ENCODE measurements at regions not wholly inside any gene's neighbourhood (a gene's known extent, or its start where the extent isn't known, plus 50 kb on each side); places are given as distances from the start of the nearest gene placed in this dataset.
"Not testable (repeated sequence)": the region's sequence is repeated elsewhere in the genome, so short reads cannot be mapped to it uniquely, and the experiment has no call there.

DNA sequence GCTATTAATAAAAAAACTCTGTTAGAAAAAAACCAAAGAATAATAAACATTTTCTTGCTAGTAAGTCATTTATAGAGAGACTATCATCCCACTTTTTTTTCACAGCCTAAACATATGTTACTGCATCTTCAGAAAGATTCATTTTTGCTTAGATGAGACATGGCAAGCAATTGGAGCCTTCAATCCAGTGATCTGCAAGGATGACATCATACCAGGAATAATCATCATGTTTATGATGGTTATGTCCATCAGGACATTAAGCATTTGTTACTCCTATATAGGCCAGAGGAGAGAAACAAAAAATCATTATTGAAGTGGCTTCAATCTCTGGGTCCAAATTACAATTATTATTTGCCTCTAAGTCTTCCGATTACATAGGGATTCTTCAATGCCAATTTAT lies 626.3 kb upstream of the CCNG1 start:
- DNase-seq = no peak

DNA sequence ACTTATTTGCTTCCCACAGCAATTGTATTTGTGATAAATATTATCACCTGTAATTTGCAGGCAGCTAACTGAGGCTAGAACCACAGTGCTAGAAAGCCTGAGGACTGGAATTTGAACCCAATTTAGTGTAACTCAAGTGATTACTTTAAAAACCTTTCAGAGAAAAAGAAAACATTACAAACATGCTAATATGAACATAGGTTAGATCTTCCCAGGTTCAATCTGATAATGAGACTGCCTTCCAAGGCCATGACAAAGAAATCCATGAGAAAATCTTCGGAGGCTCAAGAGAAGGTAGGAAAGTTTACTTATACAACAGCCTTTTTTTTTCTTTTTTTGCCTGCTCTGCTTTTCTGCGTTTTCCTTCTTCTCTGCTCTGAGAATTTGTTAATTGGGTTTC lies 620.6 kb upstream of the CCNG1 start:
- no peak for DNase-seq

DNA sequence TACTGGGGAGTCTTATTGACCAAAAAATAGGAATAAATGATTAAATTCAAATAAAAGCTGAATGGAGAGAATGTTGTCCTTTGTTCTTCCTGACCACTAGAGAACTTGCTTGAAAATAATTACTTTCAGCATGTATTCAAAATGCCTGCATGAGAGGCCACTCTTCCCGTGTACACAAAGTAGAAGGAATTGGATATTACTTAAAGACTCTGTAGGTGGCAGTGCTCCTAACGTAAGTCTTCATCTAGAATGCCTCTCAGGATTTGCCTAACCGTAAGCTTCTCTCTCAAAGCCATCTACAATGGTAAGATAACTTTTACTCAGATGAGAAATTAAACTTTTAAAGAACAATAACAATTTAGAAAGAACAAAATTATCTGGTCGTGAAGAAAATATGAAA lies 620.0 kb upstream of the CCNG1 start:
- no peak for DNase-seq

DNA sequence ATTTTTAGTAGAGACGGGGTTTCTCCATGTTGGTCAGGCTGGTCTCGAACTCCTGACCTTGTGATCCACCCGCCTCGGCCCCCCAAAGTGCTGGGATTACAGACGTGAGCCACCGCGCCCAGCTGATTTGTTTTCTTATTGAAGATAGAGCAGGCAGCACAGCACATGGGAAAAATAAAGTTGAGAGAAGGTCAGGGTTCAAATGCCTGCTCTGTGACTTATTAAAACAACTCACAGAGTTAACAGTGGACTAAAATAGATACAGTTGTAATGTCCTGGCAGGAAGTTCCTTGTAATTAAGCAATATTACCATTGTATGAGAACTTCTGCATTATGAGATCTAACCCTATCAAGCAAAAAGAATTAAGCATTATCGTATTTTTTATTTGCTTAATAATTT lies 615.7 kb upstream of the CCNG1 start:
- DNase-seq = not testable (repeated sequence)

DNA sequence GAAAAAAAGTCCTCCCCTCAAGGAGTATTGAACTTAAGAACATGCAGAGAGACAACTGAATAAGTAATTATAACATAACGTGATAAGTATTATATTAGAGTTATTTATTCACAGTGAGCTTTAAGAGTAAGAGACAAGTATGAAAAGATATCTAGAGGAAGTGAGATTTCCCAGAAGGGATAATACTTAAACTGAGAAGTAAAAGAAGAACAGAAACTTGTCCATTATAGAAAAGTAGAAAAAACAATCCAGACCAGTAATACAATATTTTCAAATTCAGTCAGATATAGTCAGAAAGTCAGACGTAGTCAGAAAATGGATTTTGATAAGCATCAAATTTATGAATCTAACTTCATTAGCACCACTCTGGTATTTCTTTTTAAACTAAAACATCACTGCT lies 613.0 kb upstream of the CCNG1 start:
- no peak for DNase-seq

DNA sequence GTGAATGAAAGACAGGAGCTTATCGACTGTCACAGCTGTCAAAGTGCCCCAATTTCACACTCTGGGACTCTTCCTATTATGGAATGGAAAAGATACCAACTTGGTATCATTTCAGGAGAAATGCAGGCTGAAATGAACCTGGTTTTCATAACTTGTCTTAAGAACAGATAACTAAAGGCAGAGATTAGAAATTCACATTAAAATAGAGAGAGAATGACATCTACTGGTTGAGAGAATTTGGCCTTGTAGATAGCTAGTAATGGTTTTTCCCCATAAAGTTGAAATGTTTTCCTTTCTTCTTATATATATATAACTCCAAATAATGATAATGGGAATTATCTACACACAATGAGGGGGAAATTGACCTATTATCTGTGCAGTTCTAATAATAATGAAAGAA lies 600.2 kb upstream of the CCNG1 start:
- no peak for DNase-seq

DNA sequence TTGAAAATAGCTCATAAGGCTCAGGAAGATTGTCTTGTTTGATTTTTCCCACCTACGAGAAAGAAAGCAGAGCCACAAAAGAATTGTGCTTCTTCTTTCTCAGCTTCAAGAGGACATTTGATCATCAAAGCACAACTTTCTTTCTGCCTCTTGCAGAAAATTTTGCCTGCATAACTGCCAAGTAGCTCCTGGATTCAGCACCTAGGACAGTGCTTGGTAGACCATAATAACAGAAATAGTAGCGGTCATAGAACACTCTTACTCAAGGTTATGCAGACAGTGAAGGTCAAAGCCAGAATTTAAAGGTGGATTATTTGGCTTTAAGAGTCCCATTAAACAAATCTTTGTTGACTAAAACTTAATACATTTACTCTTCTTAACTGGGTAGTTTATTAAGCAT lies 594.7 kb upstream of the CCNG1 start:
- no peak for DNase-seq

DNA sequence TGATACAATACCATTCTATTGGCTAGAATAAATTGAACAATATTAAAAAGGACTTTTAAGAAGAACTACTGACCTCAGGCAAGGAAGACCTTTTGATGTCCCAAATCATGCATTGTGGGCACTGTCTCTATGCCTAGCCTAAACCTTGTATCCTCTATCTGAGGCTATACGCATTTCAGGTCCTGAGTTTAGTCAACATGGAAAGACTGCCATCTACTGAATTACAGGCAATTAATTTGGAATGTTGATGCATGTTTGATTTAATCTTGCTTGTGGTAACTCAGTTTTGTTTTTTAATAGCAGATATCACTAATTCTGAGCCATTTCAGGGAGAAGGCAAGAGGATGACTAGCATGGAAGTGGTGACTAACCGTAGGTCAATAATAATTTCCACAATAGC lies 585.3 kb upstream of the CCNG1 start:
- no peak for DNase-seq

DNA sequence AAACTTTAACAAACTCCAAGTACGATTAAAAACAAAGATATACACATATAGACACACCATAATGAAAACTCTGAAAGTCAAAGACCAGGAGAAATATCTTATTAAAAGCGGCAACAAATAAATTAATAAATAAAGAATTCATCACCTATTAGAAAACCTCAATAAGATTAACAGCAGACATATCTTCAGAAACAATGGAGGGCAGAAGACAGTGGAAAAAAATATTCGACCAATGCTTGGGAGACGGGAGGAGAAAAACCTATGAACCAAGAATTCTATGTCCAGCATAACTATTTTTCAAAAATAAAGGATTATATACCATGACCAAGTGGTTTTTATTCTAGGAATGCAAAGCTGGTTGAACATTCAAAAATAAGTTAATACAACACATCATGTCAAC lies 578.6 kb upstream of the CCNG1 start:
- no peak for DNase-seq

DNA sequence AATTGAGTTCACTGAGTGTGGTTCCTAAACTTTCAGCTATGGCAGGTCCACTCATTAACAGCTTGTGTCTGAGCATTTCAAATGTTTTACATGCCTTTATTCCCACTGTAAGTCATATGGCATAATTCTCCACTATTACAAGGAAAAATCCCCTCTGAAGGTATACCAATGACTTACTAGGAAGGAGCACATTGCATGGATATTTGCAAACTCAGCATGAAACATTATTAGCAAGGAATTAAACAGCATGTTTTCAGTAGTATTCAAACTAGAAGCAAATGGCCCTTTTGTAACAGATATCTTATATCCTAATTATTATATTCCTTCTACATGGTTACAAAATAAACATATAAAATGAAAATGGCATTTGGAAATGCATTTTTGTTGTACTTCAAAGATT lies 566.4 kb upstream of the CCNG1 start:
- DNase-seq = no peak

DNA sequence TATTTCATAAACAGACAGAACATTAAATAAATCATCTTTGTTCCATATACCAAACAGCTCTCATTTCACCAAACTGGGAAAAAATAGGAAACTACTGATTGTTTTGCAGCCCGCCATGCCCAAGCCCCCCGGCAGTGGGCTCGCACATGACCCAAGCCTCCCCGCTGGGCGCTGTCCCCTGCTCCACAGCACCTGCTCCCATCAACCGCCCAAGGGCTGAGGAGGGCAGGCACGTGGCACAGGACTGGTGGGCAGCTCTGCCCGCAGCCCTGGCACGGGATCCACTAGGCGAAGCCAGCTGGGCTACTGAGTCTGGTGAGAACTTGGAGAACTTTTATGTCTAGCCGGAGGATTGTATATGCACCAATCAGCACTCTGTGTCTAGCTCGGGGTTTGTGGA lies 554.8 kb upstream of the CCNG1 start:
- DNase-seq = no peak

DNA sequence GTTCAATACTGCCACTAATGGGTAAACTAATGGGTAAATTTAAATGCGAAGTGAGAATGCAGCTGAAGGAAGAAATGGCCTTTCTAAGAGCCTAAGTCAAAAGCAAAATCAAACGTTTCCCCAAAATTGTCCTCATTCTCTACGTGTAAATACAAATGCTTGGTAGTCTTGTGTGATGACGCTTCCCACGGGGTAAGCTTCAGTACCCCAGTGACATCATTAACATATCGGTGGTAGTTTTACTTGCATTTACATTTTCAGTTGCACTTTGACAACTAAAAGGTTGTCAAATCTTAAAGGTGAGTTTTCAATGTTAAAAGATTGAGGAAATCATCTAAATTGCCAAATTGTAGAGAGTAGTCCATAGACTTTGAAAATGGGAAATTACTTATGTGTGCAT lies 550.7 kb upstream of the CCNG1 start:
- DNase-seq = no peak

DNA sequence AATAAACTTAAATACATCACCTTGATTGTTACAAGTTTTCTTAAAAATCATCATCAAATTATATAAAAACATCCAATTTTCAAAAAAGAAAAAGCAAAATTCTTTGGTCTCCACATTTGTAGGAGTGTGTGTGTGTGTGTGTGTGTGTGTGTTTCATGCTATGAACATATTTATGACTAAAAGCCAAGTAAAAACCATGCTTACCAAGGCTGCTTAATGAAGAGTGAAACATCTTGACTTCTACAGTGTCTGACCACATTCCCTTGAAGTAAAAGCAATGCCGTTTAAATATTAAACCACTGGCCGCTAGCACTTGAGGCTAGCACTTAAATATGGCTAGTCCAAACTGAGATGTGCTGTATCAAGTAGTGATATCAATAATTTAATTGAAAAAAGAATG lies 549.1 kb upstream of the CCNG1 start:
- no peak for DNase-seq

DNA sequence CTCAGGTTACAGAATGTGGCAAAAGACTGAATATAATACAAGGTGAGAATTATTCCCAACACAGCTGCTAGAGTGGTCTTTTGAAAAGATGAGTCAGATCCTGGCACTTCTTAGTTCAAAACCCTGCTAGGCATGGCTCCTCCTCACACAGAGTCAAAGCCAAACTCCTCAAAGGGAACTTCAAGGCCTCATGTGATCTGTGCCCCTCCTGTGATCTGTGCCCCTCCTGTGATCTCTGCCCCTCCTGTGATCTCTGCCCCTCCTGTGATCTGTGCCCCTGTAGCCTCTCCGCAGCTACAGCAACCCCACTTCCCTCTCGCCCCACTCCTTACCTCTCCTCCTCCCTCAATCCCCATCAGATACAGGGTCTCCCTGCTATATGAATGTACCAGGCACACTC lies 525.5 kb upstream of the CCNG1 start:
- no peak for DNase-seq

DNA sequence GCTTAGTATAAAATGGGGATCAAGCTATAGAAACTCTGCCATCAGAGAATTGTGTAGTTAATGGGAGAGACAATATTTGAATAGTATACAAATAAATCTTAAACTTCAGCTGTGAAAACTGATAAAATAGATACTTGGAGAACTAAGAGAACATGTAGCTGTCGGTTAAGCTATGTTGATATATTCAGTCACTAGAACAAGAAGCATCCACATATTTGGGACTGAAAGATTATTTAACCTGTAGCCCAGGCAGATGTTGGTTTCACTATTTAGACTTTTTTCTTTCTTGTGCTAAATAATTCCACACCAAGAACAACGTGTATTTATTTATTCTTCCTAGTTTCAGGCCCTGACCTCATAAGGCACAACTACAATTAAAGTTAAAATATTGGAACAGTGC lies 521.0 kb upstream of the CCNG1 start:
- no peak for DNase-seq

DNA sequence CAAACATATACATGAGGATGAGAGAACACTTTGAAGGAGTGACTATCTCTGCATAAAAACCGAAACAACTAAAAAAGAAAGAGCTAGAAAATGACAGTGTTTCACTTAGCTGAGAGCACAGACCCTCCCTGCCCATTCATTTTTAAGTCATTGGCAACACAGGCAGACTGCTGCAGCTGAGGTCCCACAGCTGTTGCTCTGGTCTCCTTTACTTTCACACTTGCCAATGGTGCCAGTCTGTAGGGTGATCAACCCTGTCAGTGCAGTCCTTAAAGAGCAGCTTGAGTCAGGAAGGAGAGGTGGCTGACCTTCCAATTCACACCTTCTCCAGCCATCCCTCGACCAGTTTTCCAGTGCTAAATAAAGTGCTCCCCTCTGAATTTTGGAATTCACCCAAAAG lies 508.3 kb upstream of the CCNG1 start:
- no peak for DNase-seq

DNA sequence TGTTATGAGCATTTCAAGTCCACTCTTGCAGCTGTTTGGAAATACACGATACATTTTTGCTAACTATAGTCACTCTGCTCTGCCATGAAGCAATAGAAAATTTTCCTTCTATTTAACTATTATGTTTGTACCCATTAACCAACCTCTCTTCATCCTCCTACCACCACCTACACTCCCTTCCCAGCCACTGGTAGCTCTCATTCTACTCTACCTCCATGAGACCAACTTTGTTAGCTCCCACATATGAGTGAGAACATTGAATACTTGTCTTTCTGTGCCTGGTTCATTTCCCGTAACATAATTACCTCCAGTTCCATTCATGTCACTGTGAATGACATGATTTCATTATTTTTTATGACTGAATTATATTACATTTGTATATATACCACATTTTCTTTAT lies 505.9 kb upstream of the CCNG1 start:
- no peak for DNase-seq

DNA sequence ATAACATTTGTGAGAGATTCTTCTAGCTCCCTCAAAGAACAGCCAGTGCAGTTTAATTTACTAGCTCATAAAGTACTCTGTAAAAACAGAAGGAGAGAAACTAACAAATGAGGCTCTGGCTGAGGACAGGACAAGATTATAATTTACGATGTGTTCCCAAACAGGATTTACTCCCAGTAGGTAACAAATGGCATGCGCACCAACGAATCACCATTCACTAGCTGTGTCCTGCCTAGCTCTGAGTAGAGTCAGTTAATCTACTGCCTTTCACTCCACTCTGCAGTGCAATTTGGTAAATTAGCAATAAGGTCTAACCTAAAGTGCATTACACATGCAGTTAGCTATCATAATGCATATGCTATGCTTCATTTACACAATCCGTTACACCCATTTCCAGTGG lies 497.4 kb upstream of the CCNG1 start:
- no peak for DNase-seq

DNA sequence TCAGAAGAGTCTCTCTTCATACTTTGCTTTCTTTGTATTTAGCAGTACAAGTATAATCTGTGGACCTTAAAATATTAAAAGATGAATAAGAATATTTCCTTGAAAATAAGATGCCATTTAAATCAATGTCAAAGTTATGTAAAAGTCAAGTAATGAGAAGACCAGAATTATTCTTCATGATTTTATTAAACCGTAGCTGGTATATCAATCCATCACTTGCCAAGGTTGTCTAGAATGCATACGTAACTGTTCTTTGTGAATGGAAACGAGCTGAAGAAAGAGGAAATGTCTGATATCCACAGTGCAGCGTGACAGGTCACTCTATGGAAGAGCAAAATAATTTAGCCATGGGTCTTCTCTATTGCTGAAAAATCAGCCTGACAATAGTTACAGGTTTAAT lies 488.7 kb upstream of the CCNG1 start:
- no peak for DNase-seq

DNA sequence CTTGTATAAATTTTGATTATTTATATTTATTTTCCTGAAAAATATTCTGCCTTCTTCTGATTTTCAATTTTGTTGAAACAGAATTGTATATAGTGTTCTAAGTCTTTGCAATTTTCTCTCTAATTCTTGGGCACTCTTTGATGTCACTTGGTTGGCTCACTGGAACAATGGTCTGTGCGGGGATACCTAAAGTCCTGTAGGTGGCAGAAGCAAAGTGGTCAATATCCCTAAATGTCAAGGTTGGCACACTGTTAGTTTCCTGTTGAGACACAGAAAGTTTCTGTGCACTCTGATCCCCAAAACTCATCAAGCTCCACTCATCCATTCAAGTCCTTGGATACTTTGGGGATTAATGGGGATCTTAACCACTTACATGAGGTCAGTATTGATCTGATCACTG lies 480.8 kb upstream of the CCNG1 start:
- DNase-seq = no peak

DNA sequence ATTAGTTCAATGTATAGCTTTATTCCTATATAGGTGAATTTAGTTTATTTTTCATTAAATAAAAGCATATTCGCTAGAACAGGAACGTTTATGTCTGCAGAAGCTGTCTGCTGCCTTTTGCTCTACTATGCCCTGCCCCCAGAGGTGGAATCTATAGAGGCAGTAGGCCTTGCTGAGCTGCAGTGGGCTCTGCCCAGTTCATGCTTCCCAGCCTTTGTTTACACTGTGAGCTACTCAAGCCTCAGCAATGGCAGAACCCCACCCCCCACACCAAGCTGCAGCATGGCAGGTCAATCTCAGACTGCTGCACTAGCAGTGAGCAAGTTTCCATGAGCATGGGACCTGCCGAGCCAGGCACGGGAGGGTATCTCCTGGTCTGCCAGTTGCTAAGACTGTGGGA lies 473.3 kb upstream of the CCNG1 start:
- not testable (repeated sequence) for DNase-seq

DNA sequence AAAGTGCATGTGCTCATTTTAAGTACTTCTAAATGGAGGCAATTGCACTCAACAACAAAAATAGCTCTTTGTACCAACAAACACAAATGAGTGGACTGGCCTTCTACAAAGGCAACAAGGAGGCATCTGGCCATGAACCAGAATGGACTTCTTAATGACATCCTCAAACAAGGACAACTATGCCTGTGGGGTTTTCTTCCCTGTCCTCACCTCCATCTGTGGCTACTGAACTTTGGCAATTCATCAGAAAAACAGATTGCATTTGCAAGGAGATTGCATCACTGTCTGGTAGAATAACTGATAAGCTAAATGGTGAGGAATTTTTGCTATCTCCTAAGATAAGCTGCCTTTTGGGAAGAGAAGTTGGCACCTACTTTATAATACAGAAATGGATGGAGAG lies 447.3 kb upstream of the CCNG1 start:
- no peak for DNase-seq

DNA sequence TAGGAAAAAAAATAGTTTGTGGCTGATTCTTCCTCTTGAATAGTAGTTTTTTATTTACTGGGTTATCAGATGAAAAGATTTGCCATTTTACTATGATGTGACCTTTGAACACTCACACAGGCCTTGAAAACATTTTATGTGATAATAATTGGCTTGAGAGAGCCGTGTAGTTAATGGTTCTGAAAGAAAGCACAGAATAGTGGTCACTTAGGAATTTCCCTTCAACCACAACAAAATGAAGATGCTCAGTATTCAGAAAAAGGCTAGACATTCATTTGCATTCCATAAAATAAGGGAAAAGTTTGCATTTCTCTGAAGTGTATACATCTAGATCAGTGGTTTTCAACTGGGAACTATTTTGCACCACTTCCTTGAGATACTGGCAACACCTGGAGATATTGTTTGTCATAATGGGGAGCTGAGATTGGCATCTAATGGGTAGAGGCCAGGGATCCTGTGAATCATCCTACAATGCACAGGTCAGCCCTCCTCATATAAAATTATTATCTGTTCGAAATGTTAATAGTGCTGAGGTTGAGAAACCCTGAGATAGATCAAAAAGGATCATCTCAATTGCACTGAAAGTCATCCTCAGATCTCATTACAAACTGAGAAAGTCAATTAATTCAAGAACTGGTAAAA lies 446.4 kb upstream of the CCNG1 start:
- no peak for DNase-seq

DNA sequence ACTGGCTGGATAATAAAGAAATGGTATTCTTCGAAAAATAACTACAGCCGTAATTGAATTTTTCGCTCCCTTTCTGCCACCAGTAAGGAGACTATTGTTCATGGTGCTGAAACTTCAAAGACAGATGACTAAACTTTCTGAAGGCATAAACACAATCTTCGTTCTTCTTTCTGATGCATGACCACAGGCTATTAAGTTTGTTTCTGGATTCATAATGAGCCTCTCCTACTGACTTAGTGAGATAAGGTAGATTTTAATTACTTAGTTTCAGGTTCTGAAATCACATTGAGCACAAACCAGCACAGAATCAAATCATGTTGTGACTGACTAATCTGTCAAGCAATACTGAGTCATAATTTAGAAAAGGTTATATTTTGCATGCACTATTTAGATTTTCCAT lies 441.8 kb upstream of the CCNG1 start:
- no peak for DNase-seq

DNA sequence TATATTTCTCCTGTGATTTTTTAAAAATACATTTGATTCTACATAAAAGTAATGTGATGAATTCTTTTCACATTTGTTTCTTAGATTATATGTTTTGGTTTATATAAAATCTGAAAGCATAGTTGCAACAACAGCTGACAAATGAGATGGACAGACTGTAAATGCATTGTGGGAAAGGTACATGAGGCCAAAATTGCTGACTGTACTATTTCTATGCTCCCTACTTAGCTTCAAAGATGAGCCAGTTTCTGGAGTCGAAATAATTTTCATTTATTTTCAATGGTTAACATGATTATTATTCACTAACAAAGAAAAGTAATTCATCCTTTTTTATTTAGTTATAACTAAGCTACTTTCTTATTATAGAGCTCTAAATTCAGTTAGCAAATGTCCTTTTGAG lies 441.3 kb upstream of the CCNG1 start:
- no peak for DNase-seq

DNA sequence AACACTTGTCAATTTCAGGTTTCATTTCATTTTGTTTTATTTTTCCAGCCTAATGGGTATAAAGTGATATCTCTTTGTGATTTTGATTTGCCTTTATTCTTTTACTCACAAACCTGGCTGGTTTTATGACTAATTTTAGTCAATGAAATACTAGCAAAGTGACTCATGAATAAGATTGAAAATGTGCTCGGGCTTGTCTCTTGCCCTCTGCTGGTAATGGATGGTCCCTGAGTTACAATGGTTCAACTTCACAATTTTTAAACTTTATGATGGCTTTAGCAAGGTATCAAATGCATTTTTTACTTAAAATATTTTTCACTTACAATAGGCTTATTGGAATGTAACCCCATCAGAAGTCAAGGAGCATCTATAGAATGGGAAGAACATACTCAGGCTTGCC lies 431.4 kb upstream of the CCNG1 start:
- DNase-seq = no peak
